ENCODE measurements at regions not wholly inside any gene's neighbourhood (a gene's known extent, or its start where the extent isn't known, plus 50 kb on each side); places are given as distances from the start of the nearest gene placed in this dataset.

GRCh38 chr20:39259808-39260207 lies 297.7 kb downstream of the DHX35 start:
- WGBS, 4 donors, result 79 to 90% (median 88%) methylated on average over 2 of the region's 2 CpGs
- intact Hi-C loops (cut with DNase I), result loop anchor here (5.0 to 10.0 kb wide), 9 partner anchors 145 to 1705 kb away; no protein-coding TSS in a partner anchor
- no peak overlapping the region for H3K4me3 ChIP-seq

GRCh38 chr20:39259010-39259803 lies 297.1 kb downstream of the DHX35 start:
- H3K9me3 ChIP-seq, result no peaks in the 10 kb centered on the region
- 59 to 80% (median 65%) methylated on average over 6 of the region's 6 CpGs for WGBS, 4 donors
- peaks cover 0 to 8% (median 0%) of the 10 kb centered on the region in 9 donors for H3K27me3 ChIP-seq
- H3K4me3 ChIP-seq, result no peak overlapping the region
- TF ChIP-seq POLR2A (IDR thresholded peaks at IDR 0.05) (no peak), CTCF (IDR thresholded peaks at IDR 0.05) (no peak)
- intact Hi-C loops (cut with DNase I), result no loop called here
- ATAC-seq (peak in 1 of 4 donors; percentile 57), DNase-seq (no peak)
- H3K4me1 ChIP-seq, result no peaks in the 10 kb centered on the region
- H3K36me3 ChIP-seq, result no peaks in the 10 kb centered on the region
- no peak overlapping the region for H3K27ac ChIP-seq

More at GRCh38 chr20:39259808-39260207, 297.7 kb downstream of the DHX35 start:
- no peaks in the 10 kb centered on the region for H3K36me3 ChIP-seq
- H3K9me3 ChIP-seq, result no peaks in the 10 kb centered on the region
- TF ChIP-seq CTCF (IDR thresholded peaks at IDR 0.05) (no peak), POLR2A (IDR thresholded peaks at IDR 0.05) (no peak)
- peaks cover 0 to 8% (median 0%) of the 10 kb centered on the region in 9 donors for H3K27me3 ChIP-seq
- DNase-seq (no peak), ATAC-seq (no peak)
- H3K4me1 ChIP-seq, result no peaks in the 10 kb centered on the region
- H3K27ac ChIP-seq, result no peak overlapping the region

- no peak for ATAC-seq
- intact Hi-C loops (cut with DNase I), result no loop called here
- no peak for TF ChIP-seq CTCF (IDR thresholded peaks at IDR 0.05)
- TF ChIP-seq POLR2A (IDR thresholded peaks at IDR 0.05), result no peak
- Histone ChIP-seq H3K36me3 (no peaks in the 10 kb centered on the region), H3K4me1 (no peaks in the 10 kb centered on the region), H3K27ac (no peak overlapping the region), H3K27me3 (peaks cover 0 to 2% (median 0%) of the 10 kb centered on the region in 9 donors), H3K4me3 (no peak overlapping the region), H3K9me3 (no peaks in the 10 kb centered on the region)
- WGBS, 4 donors, result 74 to 86% (median 84%) methylated on average over 4 of the region's 4 CpGs
- DNase-seq, result no peak
These were observed 296.1 kb downstream of the DHX35 start for GRCh38 chr20:39258253-39258652.

- H3K27me3 ChIP-seq, result no peaks in the 10 kb centered on the region
- no peak for TF ChIP-seq POLR2A (IDR thresholded peaks at IDR 0.05)
- no peak for TF ChIP-seq CTCF (IDR thresholded peaks at IDR 0.05)
- ATAC-seq, result no peak
- no peaks in the 10 kb centered on the region for H3K36me3 ChIP-seq
- no peaks in the 10 kb centered on the region for H3K4me1 ChIP-seq
- WGBS, 4 donors, result 60 to 75% (median 69%) methylated on average over 9 of the region's 9 CpGs
- H3K9me3 ChIP-seq, result no peaks in the 10 kb centered on the region
- intact Hi-C loops (cut with DNase I), result no loop called here
- no peak for DNase-seq
- no peak overlapping the region for H3K4me3 ChIP-seq
- H3K27ac ChIP-seq, result no peak overlapping the region
These were observed 291.1 kb downstream of the DHX35 start for GRCh38 chr20:39253051-39253755.
